ENCODE measurements at regions not wholly inside any gene's neighbourhood (a gene's known extent, or its start where the extent isn't known, plus 50 kb on each side); places are given as distances from the start of the nearest gene placed in this dataset.

GRCh38 chr4:96713271-96713850 is 873.5 kb downstream of the PDHA2 start (continued):
- TF ChIP-seq, protein P1, sequence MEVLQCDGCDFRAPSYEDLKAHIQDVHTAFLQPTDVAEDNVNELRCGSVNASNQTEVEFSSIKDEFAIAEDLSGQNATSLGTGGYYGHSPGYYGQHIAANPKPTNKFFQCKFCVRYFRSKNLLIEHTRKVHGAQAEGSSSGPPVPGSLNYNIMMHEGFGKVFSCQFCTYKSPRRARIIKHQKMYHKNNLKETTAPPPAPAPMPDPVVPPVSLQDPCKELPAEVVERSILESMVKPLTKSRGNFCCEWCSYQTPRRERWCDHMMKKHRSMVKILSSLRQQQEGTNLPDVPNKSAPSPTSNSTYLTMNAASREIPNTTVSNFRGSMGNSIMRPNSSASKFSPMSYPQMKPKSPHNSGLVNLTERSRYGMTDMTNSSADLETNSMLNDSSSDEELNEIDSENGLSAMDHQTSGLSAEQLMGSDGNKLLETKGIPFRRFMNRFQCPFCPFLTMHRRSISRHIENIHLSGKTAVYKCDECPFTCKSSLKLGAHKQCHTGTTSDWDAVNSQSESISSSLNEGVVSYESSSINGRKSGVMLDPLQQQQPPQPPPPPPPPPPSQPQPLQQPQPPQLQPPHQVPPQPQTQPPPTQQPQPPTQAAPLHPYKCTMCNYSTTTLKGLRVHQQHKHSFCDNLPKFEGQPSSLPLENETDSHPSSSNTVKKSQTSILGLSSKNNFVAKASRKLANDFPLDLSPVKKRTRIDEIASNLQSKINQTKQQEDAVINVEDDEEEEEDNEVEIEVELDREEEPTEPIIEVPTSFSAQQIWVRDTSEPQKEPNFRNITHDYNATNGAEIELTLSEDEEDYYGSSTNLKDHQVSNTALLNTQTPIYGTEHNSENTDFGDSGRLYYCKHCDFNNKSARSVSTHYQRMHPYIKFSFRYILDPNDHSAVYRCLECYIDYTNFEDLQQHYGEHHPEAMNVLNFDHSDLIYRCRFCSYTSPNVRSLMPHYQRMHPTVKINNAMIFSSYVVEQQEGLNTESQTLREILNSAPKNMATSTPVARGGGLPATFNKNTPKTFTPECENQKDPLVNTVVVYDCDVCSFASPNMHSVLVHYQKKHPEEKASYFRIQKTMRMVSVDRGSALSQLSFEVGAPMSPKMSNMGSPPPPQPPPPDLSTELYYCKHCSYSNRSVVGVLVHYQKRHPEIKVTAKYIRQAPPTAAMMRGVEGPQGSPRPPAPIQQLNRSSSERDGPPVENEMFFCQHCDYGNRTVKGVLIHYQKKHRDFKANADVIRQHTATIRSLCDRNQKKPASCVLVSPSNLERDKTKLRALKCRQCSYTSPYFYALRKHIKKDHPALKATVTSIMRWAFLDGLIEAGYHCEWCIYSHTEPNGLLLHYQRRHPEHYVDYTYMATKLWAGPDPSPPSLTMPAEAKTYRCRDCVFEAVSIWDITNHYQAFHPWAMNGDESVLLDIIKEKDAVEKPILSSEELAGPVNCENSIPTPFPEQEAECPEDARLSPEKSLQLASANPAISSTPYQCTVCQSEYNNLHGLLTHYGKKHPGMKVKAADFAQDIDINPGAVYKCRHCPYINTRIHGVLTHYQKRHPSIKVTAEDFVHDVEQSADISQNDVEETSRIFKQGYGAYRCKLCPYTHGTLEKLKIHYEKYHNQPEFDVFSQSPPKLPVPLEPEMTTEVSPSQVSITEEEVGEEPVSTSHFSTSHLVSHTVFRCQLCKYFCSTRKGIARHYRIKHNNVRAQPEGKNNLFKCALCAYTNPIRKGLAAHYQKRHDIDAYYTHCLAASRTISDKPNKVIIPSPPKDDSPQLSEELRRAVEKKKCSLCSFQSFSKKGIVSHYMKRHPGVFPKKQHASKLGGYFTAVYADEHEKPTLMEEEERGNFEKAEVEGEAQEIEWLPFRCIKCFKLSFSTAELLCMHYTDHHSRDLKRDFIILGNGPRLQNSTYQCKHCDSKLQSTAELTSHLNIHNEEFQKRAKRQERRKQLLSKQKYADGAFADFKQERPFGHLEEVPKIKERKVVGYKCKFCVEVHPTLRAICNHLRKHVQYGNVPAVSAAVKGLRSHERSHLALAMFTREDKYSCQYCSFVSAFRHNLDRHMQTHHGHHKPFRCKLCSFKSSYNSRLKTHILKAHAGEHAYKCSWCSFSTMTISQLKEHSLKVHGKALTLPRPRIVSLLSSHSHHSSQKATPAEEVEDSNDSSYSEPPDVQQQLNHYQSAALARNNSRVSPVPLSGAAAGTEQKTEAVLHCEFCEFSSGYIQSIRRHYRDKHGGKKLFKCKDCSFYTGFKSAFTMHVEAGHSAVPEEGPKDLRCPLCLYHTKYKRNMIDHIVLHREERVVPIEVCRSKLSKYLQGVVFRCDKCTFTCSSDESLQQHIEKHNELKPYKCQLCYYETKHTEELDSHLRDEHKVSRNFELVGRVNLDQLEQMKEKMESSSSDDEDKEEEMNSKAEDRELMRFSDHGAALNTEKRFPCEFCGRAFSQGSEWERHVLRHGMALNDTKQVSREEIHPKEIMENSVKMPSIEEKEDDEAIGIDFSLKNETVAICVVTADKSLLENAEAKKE (CRISPR knock-in tag; IDR thresholded peaks at IDR 0.05): no peak
- TF ChIP-seq ZNF331 (CRISPR knock-in tag; IDR thresholded peaks at IDR 0.05; ENCODE audit: low read depth): no peak
- no peak for TF ChIP-seq EZH2 (IDR thresholded peaks at IDR 0.05; ENCODE audit: low read depth, unreplicated experiment)
- no peak for TF ChIP-seq ZNF114 (CRISPR knock-in tag; IDR thresholded peaks at IDR 0.05)
- TF ChIP-seq STAT1 (IDR thresholded peaks at IDR 0.05; ENCODE audit: unreplicated experiment): no peak

DNA sequence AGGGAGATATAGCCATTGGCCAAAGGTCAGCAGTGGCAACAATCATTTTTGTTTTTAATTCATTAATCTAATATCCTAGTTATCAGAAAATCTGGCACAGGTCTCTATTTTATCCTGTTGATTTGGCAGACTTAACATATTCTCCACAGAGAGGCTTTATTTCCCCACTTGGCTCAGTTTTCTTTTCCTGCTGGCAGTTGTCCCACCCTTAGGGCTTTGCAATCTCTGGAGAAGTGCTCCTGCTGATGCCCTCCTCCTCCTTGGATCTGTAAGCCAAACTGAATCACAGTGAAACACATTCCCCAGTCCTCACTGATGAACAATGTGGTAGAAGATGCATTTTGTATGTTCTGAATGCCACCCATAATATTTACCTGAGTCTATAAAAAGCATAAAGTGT is 889.7 kb downstream of the PDHA2 start:
- H3K27ac Mint-ChIP-seq: no peak overlapping the region
- DNase-seq (ENCODE audit: low spot score): no peak

More for the DNA sequence above, 889.7 kb downstream of the PDHA2 start:
- ATAC-seq: no peak
- Histone ChIP-seq H3K4me2 (no peak overlapping the region), H3K36me3 (ENCODE audit: insufficient read depth) (peaks cover 4% of the 10 kb centered on the region), H3K9me2 (ENCODE audit: insufficient read depth) (0 out of 2 replicates have a peak, but pooled peaks cover 8% of the 10 kb centered on the region), H3K27ac (ENCODE audit: low read depth) (no peak overlapping the region), H4K20me1 (replicated peaks; ENCODE audit: insufficient read depth) (no peaks in the 10 kb centered on the region), H2AFZ (no peak overlapping the region), H3K4me3 (no peak overlapping the region), H3K4me1 (ENCODE audit: insufficient read depth) (no peaks in the 10 kb centered on the region), H3K79me2 (replicated peaks; ENCODE audit: insufficient read depth) (no peaks in the 10 kb centered on the region), H3F3A (replicated peaks; ENCODE audit: low read depth) (no peaks in the 10 kb centered on the region), H3K27me3 (ENCODE audit: insufficient read depth) (no peaks in the 10 kb centered on the region)
- Mint-ChIP-seq H3K9me3 (peaks cover 25% of the 10 kb centered on the region), H3K4me3 (no peak overlapping the region), H3K4me1 (no peaks in the 10 kb centered on the region), H3K27me3 (ENCODE audit: insufficient read depth, low read depth, poor library complexity) (peaks cover 2% of the 10 kb centered on the region), H3K36me3 (ENCODE audit: low read depth) (peaks cover 27% of the 10 kb centered on the region)
- TF ChIP-seq ZNF331 (CRISPR knock-in tag; IDR thresholded peaks at IDR 0.05; ENCODE audit: low read depth): no peak
- no peak for TF ChIP-seq EZH2 (IDR thresholded peaks at IDR 0.05; ENCODE audit: low read depth, unreplicated experiment)
- no peak for TF ChIP-seq NANOG (IDR thresholded peaks at IDR 0.05; ENCODE audit: borderline replicate concordance)
- no peak for TF ChIP-seq JUNB (IDR thresholded peaks at IDR 0.05; ENCODE audit: unreplicated experiment)
- TF ChIP-seq STAT1 (IDR thresholded peaks at IDR 0.05; ENCODE audit: unreplicated experiment): no peak

Measured in GM23338 (cell line).